CD14-positive monocyte (primary cell): ENCODE measurements at regions not wholly inside any gene's neighbourhood (a gene's known extent, or its start where the extent isn't known, plus 50 kb on each side); places are given as distances from the start of the nearest gene placed in this dataset.
"Not testable (repeated sequence)": the region's sequence is repeated elsewhere in the genome, so short reads cannot be mapped to it uniquely, and the experiment has no call there.

Experiments
- DNase-seq, 3 donors: peaks; one replicate each; pipeline ENCODE4 v3.0.0-alpha.2; 2011 to 2022
- H2AFZ ChIP-seq: 2 replicates; pipeline ENCODE4 v1.6.0; 2012; ENCODE audit warnings: mild to moderate bottlenecking, low read depth, low read length, inconsistent platforms; ENCODE audit not compliant: insufficient read depth, poor library complexity, severe bottlenecking
- H3K27ac ChIP-seq, 2 donors: 1 replicate in 1 of 2; 2 replicates in 1 of 2; pipeline ENCODE4 v1.5.1; 2012 to 2013; ENCODE audit warnings: low read length in 2 of 2, control low read depth in 1 of 2, inconsistent platforms in 1 of 2, low read depth in 1 of 2, mild to moderate bottlenecking in 1 of 2
- H3K27me3 ChIP-seq, 2 donors: one replicate each; pipeline versions ENCODE4 v1.6.0 to v1.6.1; 2011 to 2013; ENCODE audit warnings: low read length in 2 of 2; ENCODE audit not compliant: control insufficient read depth in 2 of 2, insufficient read depth in 2 of 2
- H3K36me3 ChIP-seq, 2 donors: replicated peaks in 1 of 2; 1 replicate in 1 of 2; 2 replicates in 1 of 2; pipeline versions ENCODE4 v1.5.1 to v1.6.1; 2012 to 2013; ENCODE audit warnings: low read length in 2 of 2, control low read depth in 1 of 2, inconsistent platforms in 1 of 2, mild to moderate bottlenecking in 1 of 2; ENCODE audit not compliant: insufficient read depth in 2 of 2, control insufficient read depth in 1 of 2
- H3K4me1 ChIP-seq, 2 donors: 1 replicate in 1 of 2; 2 replicates in 1 of 2; pipeline versions ENCODE4 v1.5.1 to v1.6.1; 2012 to 2013; ENCODE audit warnings: low read length in 2 of 2, control low read depth in 1 of 2, inconsistent platforms in 1 of 2, mild to moderate bottlenecking in 1 of 2, moderate library complexity in 1 of 2; ENCODE audit not compliant: insufficient read depth in 2 of 2, control insufficient read depth in 1 of 2
- H3K4me2 ChIP-seq: replicated peaks from 2 replicates; pipeline ENCODE3; 2012; ENCODE audit warnings: low read length, moderate library complexity, mild to moderate bottlenecking; ENCODE audit not compliant: poor library complexity, severe bottlenecking; ENCODE audit errors: extremely low read depth
- H3K4me3 ChIP-seq, 3 experiments: fragments of 200-600 bp in 1 of 3; sonication (generic) in 1 of 3; replicated peaks in 1 of 3; 1 replicate in 2 of 3; 2 replicates in 1 of 3; pipeline ENCODE4 v1.5.1; 2011 to 2013; ENCODE audit warnings: low read length in 3 of 3, mild to moderate bottlenecking in 3 of 3, control low read depth in 2 of 3, low read depth in 2 of 3, inconsistent platforms in 1 of 3, moderate library complexity in 1 of 3
- H3K79me2 ChIP-seq: 2 replicates; pipeline ENCODE4 v1.6.0; 2012; ENCODE audit warnings: mild to moderate bottlenecking, control low read depth, inconsistent platforms, low read length, moderate library complexity; ENCODE audit not compliant: insufficient read depth
- H3K9ac ChIP-seq: 2 replicates; pipeline ENCODE4 v1.6.0; 2017; ENCODE audit warnings: low read length, mild to moderate bottlenecking; ENCODE audit not compliant: insufficient read depth, poor library complexity, severe bottlenecking
- H3K9me3 ChIP-seq, 2 donors: replicated peaks in 1 of 2; 1 replicate in 1 of 2; 2 replicates in 1 of 2; pipeline versions ENCODE4 v1.5.1 to v1.6.1; 2012 to 2013; ENCODE audit warnings: low read length in 2 of 2, control low read depth in 1 of 2; ENCODE audit not compliant: control insufficient read depth in 1 of 2, insufficient read depth in 1 of 2
- H4K20me1 ChIP-seq: 2 replicates; pipeline ENCODE4 v1.6.0; 2012; ENCODE audit warnings: mild to moderate bottlenecking, low read length, control low read depth, moderate library complexity; ENCODE audit not compliant: insufficient read depth
- H3K27ac Mint-ChIP-seq, 7 donors: one replicate each; pipeline ENCODE4 v1.8.0; 2020; ENCODE audit warnings: mild to moderate bottlenecking in 7 of 7, mixed read lengths in 7 of 7, moderate library complexity in 6 of 7, inconsistent platforms in 2 of 7
- H3K27me3 Mint-ChIP-seq, 3 donors: one replicate each; pipeline ENCODE4 v1.8.0; 2021 to 2022; ENCODE audit warnings: low read depth in 3 of 3, mild to moderate bottlenecking in 3 of 3, mixed read lengths in 3 of 3, moderate library complexity in 3 of 3, inconsistent platforms in 1 of 3
- H3K36me3 Mint-ChIP-seq, 2 donors: one replicate each; pipeline ENCODE4 v1.8.0; 2020; ENCODE audit warnings: mixed read lengths in 2 of 2, inconsistent platforms in 1 of 2, mild to moderate bottlenecking in 1 of 2
- H3K4me1 Mint-ChIP-seq: one replicate; pipeline ENCODE4 v1.8.0; 2020; ENCODE audit warnings: mild to moderate bottlenecking, mixed read lengths
- H3K4me3 Mint-ChIP-seq, 2 donors: one replicate each; pipeline ENCODE4 v1.8.0; 2020; ENCODE audit warnings: mild to moderate bottlenecking in 2 of 2, mixed read lengths in 2 of 2, moderate library complexity in 1 of 2
- H3K9me3 Mint-ChIP-seq, 7 donors: one replicate each; pipeline ENCODE4 v1.8.0; 2020 to 2022; ENCODE audit warnings: mixed read lengths in 7 of 7, mild to moderate bottlenecking in 6 of 7, moderate library complexity in 6 of 7, inconsistent platforms in 2 of 7
- WGBS: methylation state at CpG from one replicate; pipeline ENCODE4 v1.1.5; 2013; ENCODE audit warnings: missing lambda C conversion rate; ENCODE audit not compliant: insufficient coverage; 5-methylcytosine and 5-hydroxymethylcytosine counted together
- intact Hi-C, 2 donors: fragments of 100-400 bp; cut with micrococcal nuclease; formaldehyde crosslinking; loops; one replicate each; pipeline versions ENCODE4 v1.15.0 to v1.15.1; 2023
- TF ChIP-seq, protein P1 (sequence below): fragments of 200-600 bp; IDR thresholded peaks from one replicate; pipeline ENCODE4 v1.8.0; 2022; ENCODE audit warnings: antibody characterized with exemption, mild to moderate bottlenecking

DNA sequence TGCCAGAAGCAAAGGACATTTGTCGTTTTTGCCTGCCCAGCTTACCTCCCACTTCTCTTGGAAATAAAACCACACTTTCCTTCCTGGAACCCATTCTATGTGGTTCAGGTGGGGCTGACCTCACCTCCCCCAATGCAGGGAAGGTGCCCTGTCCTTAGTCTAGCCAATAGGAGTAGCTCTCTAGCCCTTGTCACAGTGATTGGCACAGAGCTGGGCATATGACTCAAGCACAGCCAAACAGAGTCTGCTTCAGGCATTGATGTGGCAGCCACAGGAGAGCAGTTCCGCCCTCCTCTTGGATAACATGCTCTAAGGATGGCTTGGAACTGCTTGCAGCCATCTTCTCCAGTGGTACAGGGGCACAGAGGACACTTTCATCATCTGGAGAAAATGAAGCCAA is 134.0 kb downstream of the LRIG2 start:
- Histone ChIP-seq H3K9ac (no peak overlapping the region), H3K9me3 (no peaks in the 10 kb centered on the region), H2AFZ (no peak overlapping the region), H3K27ac (no peak overlapping the region), H3K27me3 (no peaks in the 10 kb centered on the region), H3K4me1 (no peaks in the 10 kb centered on the region), H4K20me1 (no peaks in the 10 kb centered on the region), H3K4me3 (no peak overlapping the region), H3K4me2 (no peak overlapping the region), H3K79me2 (no peaks in the 10 kb centered on the region), H3K36me3 (no peaks in the 10 kb centered on the region)
- Mint-ChIP-seq H3K27ac (no peak overlapping the region), H3K36me3 (no peaks in the 10 kb centered on the region), H3K27me3 (peaks cover 0 to 5% (median 1%) of the 10 kb centered on the region in 3 donors), H3K4me1 (peaks cover 7% of the 10 kb centered on the region), H3K9me3 (no peaks in the 10 kb centered on the region), H3K4me3 (no peak overlapping the region)
- WGBS, result 50% methylated on average over 2 of the region's 2 CpGs
- TF ChIP-seq, protein P1, sequence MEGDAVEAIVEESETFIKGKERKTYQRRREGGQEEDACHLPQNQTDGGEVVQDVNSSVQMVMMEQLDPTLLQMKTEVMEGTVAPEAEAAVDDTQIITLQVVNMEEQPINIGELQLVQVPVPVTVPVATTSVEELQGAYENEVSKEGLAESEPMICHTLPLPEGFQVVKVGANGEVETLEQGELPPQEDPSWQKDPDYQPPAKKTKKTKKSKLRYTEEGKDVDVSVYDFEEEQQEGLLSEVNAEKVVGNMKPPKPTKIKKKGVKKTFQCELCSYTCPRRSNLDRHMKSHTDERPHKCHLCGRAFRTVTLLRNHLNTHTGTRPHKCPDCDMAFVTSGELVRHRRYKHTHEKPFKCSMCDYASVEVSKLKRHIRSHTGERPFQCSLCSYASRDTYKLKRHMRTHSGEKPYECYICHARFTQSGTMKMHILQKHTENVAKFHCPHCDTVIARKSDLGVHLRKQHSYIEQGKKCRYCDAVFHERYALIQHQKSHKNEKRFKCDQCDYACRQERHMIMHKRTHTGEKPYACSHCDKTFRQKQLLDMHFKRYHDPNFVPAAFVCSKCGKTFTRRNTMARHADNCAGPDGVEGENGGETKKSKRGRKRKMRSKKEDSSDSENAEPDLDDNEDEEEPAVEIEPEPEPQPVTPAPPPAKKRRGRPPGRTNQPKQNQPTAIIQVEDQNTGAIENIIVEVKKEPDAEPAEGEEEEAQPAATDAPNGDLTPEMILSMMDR, result no peak
- intact Hi-C loops, result no loop called here
- DNase-seq, result no peak

GRCh38 chr1:113207457-113207856 is 134.5 kb downstream of the LRIG2 start:
- Mint-ChIP-seq H3K4me1 (peaks cover 7% of the 10 kb centered on the region), H3K4me3 (no peak overlapping the region), H3K27ac (no peak overlapping the region), H3K9me3 (no peaks in the 10 kb centered on the region), H3K36me3 (no peaks in the 10 kb centered on the region), H3K27me3 (peaks cover 0 to 5% (median 0%) of the 10 kb centered on the region in 3 donors)
- Histone ChIP-seq H3K27me3 (no peaks in the 10 kb centered on the region), H3K9ac (no peak overlapping the region), H3K4me3 (no peak overlapping the region), H3K9me3 (no peaks in the 10 kb centered on the region), H3K36me3 (no peaks in the 10 kb centered on the region), H3K4me1 (no peaks in the 10 kb centered on the region), H3K4me2 (no peak overlapping the region), H2AFZ (no peak overlapping the region), H4K20me1 (no peaks in the 10 kb centered on the region), H3K27ac (no peak overlapping the region), H3K79me2 (no peaks in the 10 kb centered on the region)
- intact Hi-C loops, result no loop called here
- 100% methylated on average over 1 of the region's 1 CpG for WGBS
- no peak for DNase-seq
- TF ChIP-seq, protein P1, result no peak

DNA sequence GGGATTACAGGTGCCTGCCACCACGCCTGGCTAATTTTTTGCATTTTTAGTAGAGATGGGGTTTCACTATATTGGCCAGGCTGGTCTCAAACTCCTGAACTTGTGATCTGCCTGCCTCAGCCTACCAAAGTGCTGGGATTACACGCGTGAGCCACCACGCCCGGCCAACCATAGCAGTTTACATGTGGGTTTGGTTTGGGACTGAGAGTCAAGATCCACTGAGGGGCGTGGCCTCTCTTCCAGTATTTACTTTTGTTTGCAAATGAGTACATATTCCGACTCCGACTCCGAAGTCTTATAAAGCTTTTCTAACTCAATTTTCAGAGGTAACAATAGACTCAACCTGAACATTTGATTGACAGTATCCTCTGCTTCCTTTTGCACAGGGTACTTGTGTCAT is 135.4 kb downstream of the LRIG2 start:
- H3K4me1 ChIP-seq, H4K20me1 ChIP-seq, H3K36me3 Mint-ChIP-seq, H3K79me2 ChIP-seq, H2AFZ ChIP-seq, H3K9ac ChIP-seq, intact Hi-C loops, H3K9me3 Mint-ChIP-seq, H3K4me2 ChIP-seq, H3K4me3 Mint-ChIP-seq, H3K36me3 ChIP-seq, H3K4me3 ChIP-seq, DNase-seq, H3K27me3 ChIP-seq, H3K4me1 Mint-ChIP-seq, H3K9me3 ChIP-seq, H3K27ac ChIP-seq, H3K27me3 Mint-ChIP-seq, H3K27ac Mint-ChIP-seq: not testable (repeated sequence)
- WGBS, result 100% methylated on average over 2 of the region's 9 CpGs
